NT2/D1 (cell line): ENCODE measurements at regions not wholly inside any gene's neighbourhood (a gene's known extent, or its start where the extent isn't known, plus 50 kb on each side); places are given as distances from the start of the nearest gene placed in this dataset.

Source experiments
- YY1 ChIP-seq: IDR thresholded peaks from 2 replicates; pipeline ENCODE4 v1.6.1; 2011; ENCODE audit not compliant: insufficient read length, insufficient read depth
- ZNF274 ChIP-seq: IDR thresholded peaks from 2 replicates; pipeline ENCODE4 v1.6.1; 2011; ENCODE audit warnings: mild to moderate bottlenecking, low read depth, low read length

DNA sequence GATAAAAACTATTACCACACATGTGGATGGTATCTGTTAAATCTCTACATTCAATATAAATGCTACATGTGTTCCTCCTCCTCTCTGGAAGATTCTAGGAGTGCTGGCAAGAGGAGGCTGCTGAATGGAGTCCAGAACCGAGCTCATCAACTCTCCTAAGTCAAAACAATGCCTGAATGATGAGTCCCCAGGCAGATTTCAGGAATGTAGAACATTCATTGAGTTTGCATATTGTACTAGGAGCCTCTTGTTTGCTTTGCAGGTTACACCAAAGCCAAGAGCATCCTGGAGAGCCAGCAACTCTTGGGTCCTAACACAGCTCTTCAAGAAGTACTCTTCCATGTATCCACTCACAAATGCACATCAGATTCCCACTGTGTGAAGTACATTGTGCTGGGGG lies 117.6 kb upstream of the UST start:
- no peak for TF ChIP-seq YY1
- TF ChIP-seq ZNF274 = no peak
